ENCODE measurements at regions not wholly inside any gene's neighbourhood (a gene's known extent, or its start where the extent isn't known, plus 50 kb on each side); places are given as distances from the start of the nearest gene placed in this dataset.

DNA sequence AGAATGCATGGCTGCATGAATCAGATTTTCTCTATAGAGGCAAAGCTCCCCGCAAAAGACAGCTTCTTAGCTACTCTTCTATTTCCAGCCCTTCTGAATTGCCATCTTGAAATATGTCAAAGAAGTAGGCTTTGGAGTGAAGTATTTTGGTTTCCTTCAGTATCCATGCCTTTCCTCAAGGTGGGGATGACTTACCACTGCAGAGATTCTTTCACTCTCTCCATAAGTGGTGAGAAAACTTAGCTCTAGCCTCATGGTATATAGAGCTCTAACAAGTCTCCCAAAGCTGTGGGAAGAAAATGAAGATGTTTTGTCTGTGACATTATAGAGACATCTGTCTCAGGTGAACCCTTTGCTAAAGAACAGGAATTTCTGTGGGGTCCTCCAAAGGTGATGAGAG, 89.6 kb upstream of the ITGB1 start:
- no peak for TF ChIP-seq EZH2 (IDR thresholded peaks at IDR 0.05; ENCODE audit: low read depth)
- TF ChIP-seq, protein P1, sequence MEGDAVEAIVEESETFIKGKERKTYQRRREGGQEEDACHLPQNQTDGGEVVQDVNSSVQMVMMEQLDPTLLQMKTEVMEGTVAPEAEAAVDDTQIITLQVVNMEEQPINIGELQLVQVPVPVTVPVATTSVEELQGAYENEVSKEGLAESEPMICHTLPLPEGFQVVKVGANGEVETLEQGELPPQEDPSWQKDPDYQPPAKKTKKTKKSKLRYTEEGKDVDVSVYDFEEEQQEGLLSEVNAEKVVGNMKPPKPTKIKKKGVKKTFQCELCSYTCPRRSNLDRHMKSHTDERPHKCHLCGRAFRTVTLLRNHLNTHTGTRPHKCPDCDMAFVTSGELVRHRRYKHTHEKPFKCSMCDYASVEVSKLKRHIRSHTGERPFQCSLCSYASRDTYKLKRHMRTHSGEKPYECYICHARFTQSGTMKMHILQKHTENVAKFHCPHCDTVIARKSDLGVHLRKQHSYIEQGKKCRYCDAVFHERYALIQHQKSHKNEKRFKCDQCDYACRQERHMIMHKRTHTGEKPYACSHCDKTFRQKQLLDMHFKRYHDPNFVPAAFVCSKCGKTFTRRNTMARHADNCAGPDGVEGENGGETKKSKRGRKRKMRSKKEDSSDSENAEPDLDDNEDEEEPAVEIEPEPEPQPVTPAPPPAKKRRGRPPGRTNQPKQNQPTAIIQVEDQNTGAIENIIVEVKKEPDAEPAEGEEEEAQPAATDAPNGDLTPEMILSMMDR (conservative IDR thresholded peaks at IDR 0.05): no peak

Measured in PC-9 (cell line).